Muscle layer of colon (tissue), 2 donors: ENCODE measurements at regions not wholly inside any gene's neighbourhood (a gene's known extent, or its start where the extent isn't known, plus 50 kb on each side); places are given as distances from the start of the nearest gene placed in this dataset.

Experiments
- H3K27ac ChIP-seq: one replicate; pipeline ENCODE4 v1.7.0; 2013; ENCODE audit warnings: low read depth, mild to moderate bottlenecking, low read length, moderate library complexity
- H3K27me3 ChIP-seq, 2 donors: one replicate each; pipeline ENCODE4 v1.7.0; 2013; ENCODE audit warnings: low read length in 2 of 2, mild to moderate bottlenecking in 2 of 2; ENCODE audit not compliant: insufficient read depth in 2 of 2, control insufficient read depth in 1 of 2
- H3K36me3 ChIP-seq: one replicate; pipeline ENCODE4 v1.7.0; 2013; ENCODE audit warnings: mild to moderate bottlenecking, low read length; ENCODE audit not compliant: insufficient read depth
- H3K4me1 ChIP-seq: one replicate; pipeline ENCODE4 v1.7.0; 2013; ENCODE audit warnings: mild to moderate bottlenecking, low read length; ENCODE audit not compliant: insufficient read depth
- H3K4me3 ChIP-seq, 2 donors: one replicate each; pipeline ENCODE4 v1.7.0; 2013; ENCODE audit warnings: low read length in 2 of 2, low read depth in 1 of 2, mild to moderate bottlenecking in 1 of 2, moderate library complexity in 1 of 2
- H3K9ac ChIP-seq: one replicate; pipeline ENCODE4 v1.7.0; 2013; ENCODE audit warnings: low read length
- H3K9me3 ChIP-seq: one replicate; pipeline ENCODE4 v1.7.0; 2013; ENCODE audit warnings: mild to moderate bottlenecking, low read length
- donor health status: abdominal sarcoma.
- donor health status: Adenocarcinoma of cecum.

- H3K4me1 ChIP-seq = no peaks in the 10 kb centered on the region
- no peak overlapping the region for H3K4me3 ChIP-seq
- no peak overlapping the region for H3K27ac ChIP-seq
- no peak overlapping the region for H3K9ac ChIP-seq
- no peaks in the 10 kb centered on the region for H3K36me3 ChIP-seq
- H3K27me3 ChIP-seq = no peaks in the 10 kb centered on the region
- H3K9me3 ChIP-seq = no peaks in the 10 kb centered on the region
Observed at GRCh38 chrX:124619710-124620109, 273.3 kb downstream of the SH2D1A start.

GRCh38 chrX:124634363-124634762, 288.0 kb downstream of the SH2D1A start:
- Histone ChIP-seq H3K27ac (no peak overlapping the region), H3K4me3 (no peak overlapping the region), H3K4me1 (no peaks in the 10 kb centered on the region), H3K36me3 (no peaks in the 10 kb centered on the region), H3K9ac (no peak overlapping the region), H3K9me3 (no peaks in the 10 kb centered on the region), H3K27me3 (no peaks in the 10 kb centered on the region)

GRCh38 chrX:124641737-124642491, 295.6 kb downstream of the SH2D1A start:
- no peaks in the 10 kb centered on the region for H3K4me1 ChIP-seq
- H3K9ac ChIP-seq = no peak overlapping the region
- H3K27me3 ChIP-seq = no peaks in the 10 kb centered on the region
- H3K36me3 ChIP-seq = no peaks in the 10 kb centered on the region
- no peaks in the 10 kb centered on the region for H3K9me3 ChIP-seq
- H3K27ac ChIP-seq = no peak overlapping the region
- no peak overlapping the region for H3K4me3 ChIP-seq

- H3K27me3 ChIP-seq = no peaks in the 10 kb centered on the region
- no peaks in the 10 kb centered on the region for H3K4me1 ChIP-seq
- no peaks in the 10 kb centered on the region for H3K9me3 ChIP-seq
- no peak overlapping the region for H3K4me3 ChIP-seq
- H3K27ac ChIP-seq = no peak overlapping the region
- no peak overlapping the region for H3K9ac ChIP-seq
- H3K36me3 ChIP-seq = no peaks in the 10 kb centered on the region
Observed at GRCh38 chrX:124646403-124646802, 300.0 kb downstream of the SH2D1A start.

GRCh38 chrX:124651031-124651430, 304.7 kb downstream of the SH2D1A start:
- Histone ChIP-seq H3K9ac (no peak overlapping the region), H3K9me3 (no peaks in the 10 kb centered on the region), H3K27ac (no peak overlapping the region), H3K27me3 (no peaks in the 10 kb centered on the region), H3K4me1 (no peaks in the 10 kb centered on the region), H3K4me3 (no peak overlapping the region), H3K36me3 (no peaks in the 10 kb centered on the region)

- H3K4me3 ChIP-seq = no peak overlapping the region
- no peak overlapping the region for H3K9ac ChIP-seq
- H3K36me3 ChIP-seq = no peaks in the 10 kb centered on the region
- H3K9me3 ChIP-seq = no peaks in the 10 kb centered on the region
- H3K27ac ChIP-seq = no peak overlapping the region
- no peaks in the 10 kb centered on the region for H3K27me3 ChIP-seq
- no peaks in the 10 kb centered on the region for H3K4me1 ChIP-seq
Observed at GRCh38 chrX:124665621-124666400, 319.4 kb downstream of the SH2D1A start.

- H3K4me3 ChIP-seq = no peak overlapping the region
- no peak overlapping the region for H3K27ac ChIP-seq
- no peak overlapping the region for H3K9ac ChIP-seq
- no peaks in the 10 kb centered on the region for H3K9me3 ChIP-seq
- H3K36me3 ChIP-seq = no peaks in the 10 kb centered on the region
- no peaks in the 10 kb centered on the region for H3K27me3 ChIP-seq
- no peaks in the 10 kb centered on the region for H3K4me1 ChIP-seq
Observed at GRCh38 chrX:124679199-124679598, 332.8 kb downstream of the SH2D1A start.

GRCh38 chrX:124680287-124680686, 333.9 kb downstream of the SH2D1A start:
- Histone ChIP-seq H3K9ac (no peak overlapping the region), H3K4me1 (no peaks in the 10 kb centered on the region), H3K9me3 (no peaks in the 10 kb centered on the region), H3K27ac (no peak overlapping the region), H3K36me3 (no peaks in the 10 kb centered on the region), H3K4me3 (no peak overlapping the region), H3K27me3 (no peaks in the 10 kb centered on the region)

- H3K4me3 ChIP-seq = no peak overlapping the region
- H3K9ac ChIP-seq = no peak overlapping the region
- H3K36me3 ChIP-seq = no peaks in the 10 kb centered on the region
- no peak overlapping the region for H3K27ac ChIP-seq
- no peaks in the 10 kb centered on the region for H3K27me3 ChIP-seq
- H3K9me3 ChIP-seq = no peaks in the 10 kb centered on the region
- H3K4me1 ChIP-seq = no peaks in the 10 kb centered on the region
Observed at GRCh38 chrX:124690495-124690894, 344.1 kb downstream of the SH2D1A start.

GRCh38 chrX:124699876-124700275, 353.5 kb downstream of the SH2D1A start:
- H3K9ac ChIP-seq = no peak overlapping the region

GRCh38 chrX:124717537-124717936, 371.2 kb downstream of the SH2D1A start:
- H3K9me3 ChIP-seq = no peaks in the 10 kb centered on the region
- H3K9ac ChIP-seq = no peak overlapping the region
- H3K4me3 ChIP-seq = no peak overlapping the region
- H3K36me3 ChIP-seq = no peaks in the 10 kb centered on the region
- no peaks in the 10 kb centered on the region for H3K27me3 ChIP-seq
- H3K4me1 ChIP-seq = no peaks in the 10 kb centered on the region
- no peak overlapping the region for H3K27ac ChIP-seq

More at GRCh38 chrX:124699876-124700275, 353.5 kb downstream of the SH2D1A start:
- Histone ChIP-seq H3K27me3 (no peaks in the 10 kb centered on the region), H3K4me1 (no peaks in the 10 kb centered on the region), H3K9me3 (no peaks in the 10 kb centered on the region), H3K4me3 (no peak overlapping the region), H3K36me3 (no peaks in the 10 kb centered on the region), H3K27ac (no peak overlapping the region)
